Panc1 (cell line): ENCODE measurements at regions not wholly inside any gene's neighbourhood (a gene's known extent, or its start where the extent isn't known, plus 50 kb on each side); places are given as distances from the start of the nearest gene placed in this dataset.

Experiments used
- ATAC-seq: fragments of 200-7000 bp; cut with Tn5 transposase; 2 replicates; pipeline ENCODE4 v1.9.1; 2020; ENCODE audit warnings: mild to moderate bottlenecking, moderate library complexity
- BruUV-seq: library from RNA; stranded (reverse); fragments of 400-500 nt; replicated peaks from 2 replicates; lab custom pipeline; 2021; lab: Mats Ljungman, UMichigan
- CTCF ChIA-PET: fragments of 300-600 bp; sonication (Branson Sonifier 250); formaldehyde crosslinking; loops from one replicate; lab custom pipeline; 2022; ENCODE audit warnings: antibody characterized with exemption; lab: Charles Lee
- POLR2A ChIA-PET: fragments of 300-600 bp; sonication (Branson Sonifier 250); formaldehyde crosslinking; loops from one replicate; lab custom pipeline; 2022; ENCODE audit warnings: antibody characterized with exemption; lab: Charles Lee
- DNase-seq: peaks from one replicate; pipeline ENCODE4 v3.0.0-alpha.2; 2010; ENCODE audit warnings: low read depth, low spot score
- H3K27ac ChIP-seq: 2 replicates; pipeline ENCODE4 v1.5.1; 2011; ENCODE audit warnings: mild to moderate bottlenecking, low read length, inconsistent platforms
- H3K27me3 ChIP-seq: fragments of 200-500 bp; sonication (Bioruptor generic); 2 replicates; pipeline ENCODE4 v1.6.0; 2014; ENCODE audit warnings: low read length, inconsistent platforms; ENCODE audit not compliant: control insufficient read depth, insufficient read depth
- H3K36me3 ChIP-seq: fragments of 200-500 bp; sonication (Bioruptor generic); 2 replicates; pipeline ENCODE4 v1.5.1; 2014; ENCODE audit warnings: inconsistent platforms, mild to moderate bottlenecking, low read length, moderate library complexity; ENCODE audit not compliant: control insufficient read depth, insufficient read depth
- H3K4me1 ChIP-seq: 2 replicates; pipeline ENCODE4 v1.5.1; 2011; ENCODE audit warnings: inconsistent platforms, mild to moderate bottlenecking, low read length, moderate library complexity; ENCODE audit not compliant: control insufficient read depth, insufficient read depth
- H3K4me3 ChIP-seq, 2 experiments: 2 replicates each; pipeline ENCODE4 v1.5.1; 2011 to 2012; ENCODE audit warnings: low read depth in 2 of 2, low read length in 2 of 2, mild to moderate bottlenecking in 2 of 2, inconsistent platforms in 1 of 2, moderate library complexity in 1 of 2
- H3K9me3 ChIP-seq: fragments of 200-500 bp; sonication (Bioruptor generic); 2 replicates; pipeline ENCODE4 v1.5.1; 2014; ENCODE audit warnings: low read depth, mild to moderate bottlenecking, inconsistent platforms, low read length, moderate library complexity; ENCODE audit not compliant: control insufficient read depth, insufficient read depth
- POLR2AphosphoS5 ChIP-seq: IDR thresholded peaks from 2 replicates; pipeline ENCODE4 v1.6.1; 2012; ENCODE audit warnings: mild to moderate bottlenecking, low read depth, low read length, moderate library complexity
- REST ChIP-seq, 2 experiments: IDR thresholded peaks; 2 replicates each; pipeline ENCODE4 v1.6.1; 2011 to 2012; ENCODE audit warnings: low read depth in 2 of 2, control low read depth in 1 of 2, low read length in 1 of 2, mild to moderate bottlenecking in 1 of 2, moderate library complexity in 1 of 2; ENCODE audit not compliant: insufficient read depth in 1 of 2
- SIN3A ChIP-seq: IDR thresholded peaks from 2 replicates; pipeline ENCODE4 v1.6.1; 2012; ENCODE audit warnings: low read depth, mild to moderate bottlenecking, low read length, moderate library complexity, borderline replicate concordance; ENCODE audit not compliant: insufficient read depth
- TCF7L2 ChIP-seq: IDR thresholded peaks from 2 replicates; pipeline ENCODE4 v1.6.1; 2011; ENCODE audit warnings: mild to moderate bottlenecking, low read depth, low read length, inconsistent platforms
- in situ Hi-C: cut with HindIII; loops from 2 replicates; pipeline ENCODE4 v1.10.0; 2016; ENCODE audit warnings: low sequenced_read_pairs, low pct_unique_long_range_greater_than_20kb
- intact Hi-C: fragments of 100-400 bp; cut with micrococcal nuclease; formaldehyde crosslinking; loops from one replicate; pipeline ENCODE4 v1.10.0; 2022; ENCODE audit not compliant: unreplicated experiment
- TF ChIP-seq, protein P1 (sequence below): fragments of 450-650 bp; IDR thresholded peaks from 2 replicates; pipeline ENCODE4 v1.5.1; 2017; ENCODE audit warnings: mild to moderate bottlenecking

DNA sequence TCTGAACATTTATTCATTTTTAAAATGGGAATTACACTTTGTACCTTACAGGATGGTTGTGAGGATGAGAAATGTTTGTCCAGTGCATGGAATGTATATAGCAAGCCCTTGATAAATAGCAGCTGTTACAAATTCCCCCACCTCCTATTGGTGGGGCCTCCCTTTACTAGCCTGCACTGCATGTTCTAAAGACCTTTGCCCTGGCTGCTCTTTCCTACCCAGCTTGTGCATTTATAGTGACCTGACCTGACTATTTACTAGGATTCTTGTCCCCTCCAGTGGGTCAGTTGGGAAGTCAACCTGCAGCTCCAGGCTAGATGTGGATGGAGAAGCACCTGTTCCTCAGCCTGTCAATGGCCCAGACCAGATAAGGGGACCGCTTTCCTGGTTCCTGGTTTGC is 180.3 kb downstream of the HIPK3 start:
- H3K27me3 ChIP-seq, result no peaks in the 10 kb centered on the region
- intact Hi-C loops, result no loop called here
- BruUV-seq, result no TSS peak
- in situ Hi-C loops, result no loop called here
- peaks cover 3% of the 10 kb centered on the region; the same call in 1 of the 2 replicates for H3K9me3 ChIP-seq
- DNase-seq, result no peak
- CTCF ChIA-PET, result no interaction called here
- H3K4me3 ChIP-seq, result no peak overlapping the region
- POLR2A ChIA-PET, result no interaction called here
- TF ChIP-seq POLR2AphosphoS5, result no peak
- TF ChIP-seq SIN3A, result no peak
- TF ChIP-seq TCF7L2, result no peak
- TF ChIP-seq REST (IDR thresholded peaks at IDR 0.05; ENCODE audit: insufficient read depth in 1 of 2, low read depth in 2 of 2, low read length in 1 of 2), result no peak
- TF ChIP-seq, protein P1, sequence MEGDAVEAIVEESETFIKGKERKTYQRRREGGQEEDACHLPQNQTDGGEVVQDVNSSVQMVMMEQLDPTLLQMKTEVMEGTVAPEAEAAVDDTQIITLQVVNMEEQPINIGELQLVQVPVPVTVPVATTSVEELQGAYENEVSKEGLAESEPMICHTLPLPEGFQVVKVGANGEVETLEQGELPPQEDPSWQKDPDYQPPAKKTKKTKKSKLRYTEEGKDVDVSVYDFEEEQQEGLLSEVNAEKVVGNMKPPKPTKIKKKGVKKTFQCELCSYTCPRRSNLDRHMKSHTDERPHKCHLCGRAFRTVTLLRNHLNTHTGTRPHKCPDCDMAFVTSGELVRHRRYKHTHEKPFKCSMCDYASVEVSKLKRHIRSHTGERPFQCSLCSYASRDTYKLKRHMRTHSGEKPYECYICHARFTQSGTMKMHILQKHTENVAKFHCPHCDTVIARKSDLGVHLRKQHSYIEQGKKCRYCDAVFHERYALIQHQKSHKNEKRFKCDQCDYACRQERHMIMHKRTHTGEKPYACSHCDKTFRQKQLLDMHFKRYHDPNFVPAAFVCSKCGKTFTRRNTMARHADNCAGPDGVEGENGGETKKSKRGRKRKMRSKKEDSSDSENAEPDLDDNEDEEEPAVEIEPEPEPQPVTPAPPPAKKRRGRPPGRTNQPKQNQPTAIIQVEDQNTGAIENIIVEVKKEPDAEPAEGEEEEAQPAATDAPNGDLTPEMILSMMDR, result no peak
- H3K4me1 ChIP-seq, result no peaks in the 10 kb centered on the region
- ATAC-seq, result no peak
- H3K27ac ChIP-seq, result no peak overlapping the region
- H3K36me3 ChIP-seq, result no peaks in the 10 kb centered on the region

- POLR2A ChIA-PET, result interaction anchor here (0.6 kb wide), 2 partner anchors 18 to 44 kb away, joined by 3 read pairs; no protein-coding TSS in a partner anchor
- no peaks in the 10 kb centered on the region for H3K4me1 ChIP-seq
- no peaks in the 10 kb centered on the region for H3K27me3 ChIP-seq
- H3K9me3 ChIP-seq, result peaks cover 3% of the 10 kb centered on the region; the same call in 1 of the 2 replicates
- intact Hi-C loops, result no loop called here
- no peak for ATAC-seq
- TF ChIP-seq TCF7L2 (no peak), POLR2AphosphoS5 (no peak)
- in situ Hi-C loops, result no loop called here
- H3K4me3 ChIP-seq, result no peak overlapping the region
- BruUV-seq, result no TSS peak
- CTCF ChIA-PET, result interaction anchor here (0.6 kb wide), 1 partner anchor 23 kb away, joined by 3 read pairs; no protein-coding TSS in a partner anchor
- no peak overlapping the region for H3K27ac ChIP-seq
- H3K36me3 ChIP-seq, result no peaks in the 10 kb centered on the region
- no peak for DNase-seq
Observed at GRCh38 chr11:33435216-33435615, 178.0 kb downstream of the HIPK3 start.

- H3K36me3 ChIP-seq, result no peaks in the 10 kb centered on the region
- in situ Hi-C loops, result no loop called here
- BruUV-seq, result no TSS peak
- ATAC-seq (no peak), DNase-seq (no peak)
- no peak overlapping the region for H3K27ac ChIP-seq
- CTCF ChIA-PET, result no interaction called here
- intact Hi-C loops, result no loop called here
- no peak for TF ChIP-seq TCF7L2
- no peak for TF ChIP-seq POLR2AphosphoS5
- TF ChIP-seq SIN3A, result no peak
- no peak for TF ChIP-seq REST (IDR thresholded peaks at IDR 0.05; ENCODE audit: insufficient read depth in 1 of 2, low read depth in 2 of 2, low read length in 1 of 2)
- TF ChIP-seq, protein P1, result no peak
- peaks cover 3% of the 10 kb centered on the region; the same call in 1 of the 2 replicates for H3K9me3 ChIP-seq
- H3K27me3 ChIP-seq, result no peaks in the 10 kb centered on the region
- POLR2A ChIA-PET, result no interaction called here
- no peak overlapping the region for H3K4me3 ChIP-seq
- H3K4me1 ChIP-seq, result no peaks in the 10 kb centered on the region
Observed at GRCh38 chr11:33434294-33434693, 177.1 kb downstream of the HIPK3 start.
